HCT116 (cell line): ENCODE measurements at regions not wholly inside any gene's neighbourhood (a gene's known extent, or its start where the extent isn't known, plus 50 kb on each side); places are given as distances from the start of the nearest gene placed in this dataset.

Experiments
- CTCF ChIP-seq, 3 experiments: fragments of 200-600 bp in 1 of 3; sonication (generic) in 1 of 3; IDR thresholded peaks in 2 of 3; conservative IDR thresholded peaks in 1 of 3; 2 replicates each; pipeline ENCODE4 v1.5.1; 2012 to 2017; ENCODE audit warnings: low read depth in 2 of 3, low read length in 2 of 3, antibody characterized with exemption in 1 of 3, borderline replicate concordance in 1 of 3, control low read depth in 1 of 3, mild to moderate bottlenecking in 1 of 3, mixed read lengths in 1 of 3, mixed run types in 1 of 3, moderate library complexity in 1 of 3; ENCODE audit not compliant: insufficient read depth in 1 of 3
- FOSL1 ChIP-seq: IDR thresholded peaks from 2 replicates; pipeline ENCODE4 v1.6.1; 2012; ENCODE audit warnings: low read depth
- RAD21 ChIP-seq: IDR thresholded peaks from 2 replicates; pipeline ENCODE4 v1.6.1; 2012; ENCODE audit warnings: low read depth, mild to moderate bottlenecking

GRCh38 chr5:57653636-57654290 is 171.2 kb upstream of the ACTBL2 start:
- TF ChIP-seq CTCF (IDR thresholded peaks at IDR 0.05 in 2 of 3, conservative IDR thresholded peaks at IDR 0.05 in 1 of 3; ENCODE audit: borderline replicate concordance in 1 of 3, insufficient read depth in 1 of 3, low read depth in 2 of 3, low read length in 2 of 3) (no peak), FOSL1 (no peak), RAD21 (no peak)
